Activated T-cell treated with anti-CD3 and anti-CD28 coated beads, Interleukin-2, amount 50 U/mL, for 48 hours (primary cell): ENCODE measurements at regions not wholly inside any gene's neighbourhood (a gene's known extent, or its start where the extent isn't known, plus 50 kb on each side); places are given as distances from the start of the nearest gene placed in this dataset.
A peak's percentile ranks its signal among the peaks of the same experiment; 100 is the strongest.

Experiments
- DNase-seq, 2 experiments: peaks; one replicate each; pipeline ENCODE4 v3.0.0-alpha.2; 2020

DNA sequence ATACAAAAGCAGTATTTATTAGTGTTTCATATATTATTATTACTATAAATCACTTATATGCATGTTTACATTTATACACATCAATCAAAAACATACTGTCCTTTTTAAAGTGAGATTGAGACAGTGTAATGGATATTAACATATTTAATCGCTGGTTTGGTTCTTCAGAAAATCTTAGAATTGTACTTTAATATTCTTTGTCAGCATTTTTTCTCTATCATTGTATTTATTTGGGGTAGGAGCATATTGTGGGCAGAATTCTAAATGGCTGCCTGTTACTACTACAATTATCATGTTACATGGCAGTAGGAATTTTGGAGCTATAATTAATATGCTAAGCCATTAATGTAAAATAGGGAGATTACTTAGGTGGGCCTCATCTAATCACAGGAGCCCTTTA lies 722.6 kb downstream of the TLR4 start:
- no peak for DNase-seq

GRCh38 chr9:118438810-118439209 lies 734.6 kb downstream of the TLR4 start:
- DNase-seq: no peak

DNA sequence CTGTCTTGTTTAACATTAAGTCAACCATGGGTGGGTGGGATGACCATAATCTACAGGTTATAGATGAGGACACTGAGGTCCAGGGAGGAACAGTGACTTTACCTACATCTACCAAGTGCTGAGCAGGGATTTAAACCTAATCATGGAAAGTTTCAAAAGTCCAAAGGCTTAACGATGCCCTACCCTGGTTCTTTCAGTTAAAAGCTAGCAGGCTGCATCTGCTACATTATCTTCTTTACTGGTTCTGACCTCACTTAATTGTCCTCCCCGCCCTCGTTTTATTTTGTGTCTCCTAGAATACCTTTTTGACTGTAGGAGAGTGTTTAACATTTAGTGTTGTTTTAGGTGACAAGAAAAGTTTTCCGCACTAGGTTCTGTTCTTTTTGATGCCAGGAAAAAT lies 735.2 kb downstream of the TLR4 start:
- no peak for DNase-seq

DNA sequence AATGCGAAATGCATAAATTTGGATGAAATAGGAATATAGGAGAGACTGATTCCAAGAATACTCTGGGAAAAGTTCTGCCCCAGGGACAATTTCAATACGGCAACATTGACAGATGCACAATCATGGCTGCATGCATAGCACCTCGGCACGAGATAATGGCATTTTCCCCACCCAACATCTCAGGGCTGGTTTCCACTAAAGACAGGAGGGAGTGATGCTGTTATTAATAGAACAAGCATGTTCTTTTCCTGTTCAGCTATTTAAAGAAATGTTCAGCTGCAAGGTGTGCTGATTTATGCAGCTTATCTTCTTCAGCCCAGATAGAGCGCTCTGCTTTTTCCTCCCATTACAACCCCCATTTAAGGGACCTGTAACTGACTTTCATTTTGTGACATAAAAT lies 740.2 kb downstream of the TLR4 start:
- DNase-seq: no peak

GRCh38 chr9:118446943-118447639 lies 742.9 kb downstream of the TLR4 start:
- DNase-seq: no peak

DNA sequence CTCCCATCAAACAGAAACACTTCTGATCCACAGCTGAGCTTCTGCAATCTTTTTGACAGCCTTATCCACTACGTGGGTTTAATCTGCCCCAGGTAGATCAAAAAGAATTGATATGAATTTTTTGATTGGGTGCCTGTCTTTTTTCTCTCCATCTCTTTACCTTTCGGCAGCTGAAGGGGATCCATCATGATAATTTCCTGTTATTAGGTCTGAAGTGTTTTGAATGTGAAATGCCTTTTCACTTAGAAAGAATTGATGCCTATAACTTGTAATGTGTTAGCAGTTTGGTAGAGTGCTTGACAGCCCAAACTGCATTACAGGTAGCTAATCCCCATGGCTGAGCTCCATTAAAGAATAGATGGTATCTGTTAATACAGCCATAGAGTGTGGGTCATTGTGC lies 745.4 kb downstream of the TLR4 start:
- DNase-seq: no peak

DNA sequence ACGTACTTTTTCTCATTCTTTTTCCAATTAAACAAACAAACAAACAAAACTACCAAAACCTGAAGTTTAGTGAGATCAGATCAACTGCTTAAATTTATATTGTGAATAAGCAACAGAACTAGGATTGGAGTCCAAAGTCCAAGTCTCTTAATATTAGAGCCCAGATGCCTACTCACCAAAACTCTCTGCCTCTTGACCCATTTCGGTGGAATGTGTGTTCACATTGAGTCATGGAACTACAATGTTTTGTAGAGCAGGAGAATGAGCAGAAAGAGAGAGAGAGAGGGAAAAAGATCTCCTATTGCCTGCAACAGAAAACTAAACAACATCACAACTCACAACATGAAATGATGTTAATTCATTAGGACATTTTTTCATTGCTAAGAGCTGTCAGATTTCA lies 751.1 kb downstream of the TLR4 start:
- DNase-seq: no peak

DNA sequence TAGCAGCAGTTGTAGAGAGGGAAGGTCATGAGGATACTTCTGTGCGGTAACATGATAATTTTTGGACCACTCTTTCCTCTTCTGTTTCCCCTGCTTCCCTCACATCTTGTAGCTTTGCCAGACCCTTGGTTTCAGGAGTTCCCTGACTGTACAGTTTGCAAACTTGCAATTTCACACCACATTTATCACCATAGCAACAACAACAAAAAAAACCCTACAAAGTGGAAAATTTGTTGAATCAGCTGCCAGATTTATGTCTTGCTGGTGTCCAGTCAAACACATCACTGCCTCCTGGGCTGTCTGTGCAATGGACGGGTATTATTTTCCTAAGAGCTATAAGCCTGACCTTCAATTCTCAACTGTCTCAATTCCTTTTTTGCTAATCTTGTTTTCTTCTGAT lies 751.6 kb downstream of the TLR4 start:
- DNase-seq: no peak

GRCh38 chr9:118457171-118458000 lies 753.2 kb downstream of the TLR4 start:
- no peak for DNase-seq

- no peak for DNase-seq
Measured at GRCh38 chr9:118459913-118460312, 755.7 kb downstream of the TLR4 start.

- no peak for DNase-seq
Measured at GRCh38 chr9:118463419-118463818, 759.2 kb downstream of the TLR4 start.

DNA sequence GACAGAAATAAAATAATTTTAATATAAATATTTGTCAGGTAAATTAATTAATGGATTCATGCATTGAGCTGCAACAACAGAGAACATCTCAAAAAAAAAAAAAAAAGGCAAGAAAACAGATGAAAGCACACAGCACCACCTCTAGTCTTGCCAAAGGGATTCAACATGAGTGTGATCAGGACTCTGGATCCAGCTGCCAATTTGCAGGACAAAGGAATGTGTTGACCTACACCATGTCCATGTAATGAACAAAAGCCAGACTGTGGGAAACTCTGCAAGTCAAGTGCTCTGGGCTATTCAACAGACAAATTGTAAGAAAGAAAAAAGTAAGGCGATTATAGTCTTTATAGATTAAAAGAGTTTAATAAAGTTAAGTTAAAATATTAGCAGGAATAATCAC lies 769.3 kb downstream of the TLR4 start:
- DNase-seq: no peak

GRCh38 chr9:118478752-118479151 lies 774.5 kb downstream of the TLR4 start:
- DNase-seq: no peak

GRCh38 chr9:118482306-118482705 lies 778.1 kb downstream of the TLR4 start:
- no peak for DNase-seq

DNA sequence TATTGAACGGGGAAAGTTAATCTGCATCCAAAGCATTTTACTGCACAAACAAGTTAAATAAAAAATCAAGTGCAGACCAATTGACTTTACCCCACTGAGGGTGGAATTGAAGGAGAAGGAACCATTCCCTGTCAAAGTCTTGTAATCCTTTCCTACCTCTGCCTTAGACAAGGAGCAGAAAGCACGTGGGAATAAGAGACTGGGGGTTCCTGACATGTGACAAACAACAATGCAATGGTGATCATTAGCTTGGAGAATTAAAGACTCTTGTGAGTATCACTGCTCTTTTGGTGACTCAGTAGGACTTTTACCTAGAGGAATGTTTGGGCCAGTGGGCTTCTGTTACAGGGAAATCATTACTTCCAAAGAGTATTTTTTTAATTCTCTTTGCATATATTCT lies 779.5 kb downstream of the TLR4 start:
- DNase-seq: no peak

GRCh38 chr9:118503236-118503635 lies 799.0 kb downstream of the TLR4 start:
- no peak for DNase-seq

GRCh38 chr9:118510711-118511110 lies 806.5 kb downstream of the TLR4 start:
- no peak for DNase-seq

DNA sequence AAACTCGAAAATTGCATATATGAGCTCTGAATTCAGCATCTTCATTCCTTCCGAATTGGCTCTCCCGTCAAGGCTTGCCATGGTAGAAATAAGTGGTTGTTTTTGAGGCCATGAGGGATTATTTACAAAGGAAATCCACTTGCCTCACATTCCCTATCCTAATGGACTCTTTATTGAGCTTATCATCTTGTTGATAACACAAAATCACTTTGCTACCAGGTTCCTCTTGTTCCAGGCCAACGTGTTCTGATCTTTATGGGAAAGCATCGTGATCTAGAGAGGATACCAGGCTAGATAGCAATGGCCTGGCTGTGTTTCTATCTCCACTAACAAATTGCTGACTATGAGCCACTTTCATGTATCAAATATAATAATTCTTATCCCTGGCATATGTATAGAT lies 811.7 kb downstream of the TLR4 start:
- no peak for DNase-seq

- DNase-seq: no peak
Measured at GRCh38 chr9:118521261-118521660, 817.1 kb downstream of the TLR4 start.

- DNase-seq: peak in 1 of 2 experiments; percentile 17
Measured at GRCh38 chr9:118522093-118523028, 818.2 kb downstream of the TLR4 start.

DNA sequence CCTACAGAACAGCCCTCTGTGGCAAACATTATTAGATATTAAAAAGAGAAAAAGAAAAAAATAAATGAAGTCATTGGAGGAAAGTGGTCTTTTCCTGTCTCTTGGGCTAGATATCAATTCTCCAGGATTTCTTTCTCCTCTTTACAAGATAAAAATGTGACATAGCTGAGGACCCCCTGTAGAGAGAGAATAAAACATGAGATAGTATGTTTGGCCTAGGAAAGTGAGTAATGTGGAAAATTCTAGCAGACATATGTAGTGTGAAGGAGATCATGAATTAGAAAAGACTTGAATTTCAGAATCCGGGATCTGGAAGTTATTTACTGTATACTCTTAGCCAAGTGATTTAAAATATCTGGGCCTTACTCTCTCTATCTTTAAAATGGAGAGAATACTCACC lies 823.1 kb downstream of the TLR4 start:
- no peak for DNase-seq

DNA sequence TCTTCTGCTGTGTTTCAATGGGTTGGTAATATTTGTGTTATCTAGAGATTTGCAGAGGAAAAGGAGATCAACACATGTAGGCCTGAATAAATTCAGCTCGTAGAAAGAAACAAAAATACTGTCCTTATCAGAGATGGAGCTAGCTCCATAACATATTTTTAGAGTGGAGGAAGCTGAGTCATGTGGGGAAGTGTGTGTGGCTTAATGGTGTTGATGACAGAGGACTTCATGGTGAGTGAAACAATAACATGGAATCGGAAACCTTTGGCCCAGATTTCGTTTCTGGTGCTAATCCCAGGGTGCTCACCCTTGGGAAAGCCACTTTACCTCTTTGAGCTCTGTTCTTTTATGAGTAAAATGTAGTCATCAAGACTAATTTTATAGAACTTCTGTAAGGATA lies 825.0 kb downstream of the TLR4 start:
- DNase-seq: no peak

- DNase-seq: no peak
Measured at GRCh38 chr9:118529624-118530214, 825.5 kb downstream of the TLR4 start.
